H9 (cell line): ENCODE measurements at regions not wholly inside any gene's neighbourhood (a gene's known extent, or its start where the extent isn't known, plus 50 kb on each side); places are given as distances from the start of the nearest gene placed in this dataset.

Experiments used
- DNase-seq: peaks from one replicate; pipeline ENCODE4 v3.0.0-alpha.2; 2017
- H2AFZ ChIP-seq: one replicate; pipeline ENCODE4 v1.6.1; 2013; ENCODE audit warnings: mild to moderate bottlenecking, low read length, control low read depth, moderate library complexity
- H2AK5ac ChIP-seq: 2 replicates; pipeline ENCODE4 v1.6.1; 2013; ENCODE audit warnings: low read length, control low read depth, mixed read lengths; ENCODE audit not compliant: insufficient read length
- H2BK120ac ChIP-seq: one replicate; pipeline ENCODE4 v1.6.1; 2013; ENCODE audit warnings: low read depth, mild to moderate bottlenecking, low read length, control low read depth, inconsistent platforms; ENCODE audit not compliant: poor library complexity, severe bottlenecking
- H2BK12ac ChIP-seq: 2 replicates; pipeline ENCODE4 v1.6.1; 2013; ENCODE audit warnings: low read length, control low read depth, mixed read lengths, low read depth; ENCODE audit not compliant: insufficient read length
- H2BK15ac ChIP-seq: 2 replicates; pipeline ENCODE4 v1.6.1; 2013; ENCODE audit warnings: low read depth, low read length, control low read depth
- H2BK20ac ChIP-seq: one replicate; pipeline ENCODE4 v1.6.1; 2013; ENCODE audit warnings: low read depth, mild to moderate bottlenecking, low read length, control low read depth, inconsistent platforms; ENCODE audit not compliant: poor library complexity, severe bottlenecking
- H2BK5ac ChIP-seq: 2 replicates; pipeline ENCODE4 v1.6.1; 2013; ENCODE audit warnings: low read length, control low read depth, mixed read lengths; ENCODE audit not compliant: insufficient read length
- H3K14ac ChIP-seq: 2 replicates; pipeline ENCODE4 v1.6.1; 2013; ENCODE audit warnings: low read length, control low read depth; ENCODE audit not compliant: insufficient read depth
- H3K18ac ChIP-seq: 2 replicates; pipeline ENCODE4 v1.6.1; 2013; ENCODE audit warnings: low read depth, mild to moderate bottlenecking, mixed read lengths, low read length, control low read depth; ENCODE audit not compliant: insufficient read length
- H3K23ac ChIP-seq: 2 replicates; pipeline ENCODE4 v1.6.1; 2013; ENCODE audit warnings: low read length, control low read depth, mixed read lengths, low read depth; ENCODE audit not compliant: insufficient read length
- H3K23me2 ChIP-seq: 2 replicates; pipeline ENCODE4 v1.6.1; 2013; ENCODE audit warnings: low read depth, mild to moderate bottlenecking, mixed read lengths, low read length, control low read depth; ENCODE audit not compliant: insufficient read length, poor library complexity, severe bottlenecking
- H3K27ac ChIP-seq: 2 replicates; pipeline ENCODE4 v1.5.1; 2013; ENCODE audit warnings: low read length, control low read depth, mixed read lengths, low read depth; ENCODE audit not compliant: insufficient read length
- H3K27me3 ChIP-seq: 2 replicates; pipeline ENCODE4 v1.6.1; 2013; ENCODE audit warnings: low read length, control low read depth, inconsistent platforms; ENCODE audit not compliant: insufficient read depth
- H3K4ac ChIP-seq: 2 replicates; pipeline ENCODE4 v1.6.1; 2013; ENCODE audit warnings: low read depth, mild to moderate bottlenecking, control low read depth, inconsistent platforms, low read length, moderate library complexity
- H3K4me1 ChIP-seq: 2 replicates; pipeline ENCODE4 v1.6.1; 2013; ENCODE audit warnings: low read length, control low read depth, inconsistent platforms; ENCODE audit not compliant: insufficient read depth
- H3K4me2 ChIP-seq: 2 replicates; pipeline ENCODE4 v1.6.1; 2013; ENCODE audit warnings: low read length, control low read depth, mixed read lengths; ENCODE audit not compliant: insufficient read length, insufficient read depth
- H3K56ac ChIP-seq: 2 replicates; pipeline ENCODE4 v1.6.1; 2013; ENCODE audit warnings: low read depth, mild to moderate bottlenecking, mixed read lengths, low read length, control low read depth; ENCODE audit not compliant: insufficient read length
- H3K79me1 ChIP-seq: 2 replicates; pipeline ENCODE4 v1.6.1; 2013; ENCODE audit warnings: low read depth, mild to moderate bottlenecking, moderate library complexity, low read length, control low read depth, inconsistent platforms; ENCODE audit not compliant: insufficient read depth, poor library complexity, severe bottlenecking
- H3K79me2 ChIP-seq: 2 replicates; pipeline ENCODE4 v1.6.1; 2013; ENCODE audit warnings: low read length, control low read depth, inconsistent platforms; ENCODE audit not compliant: insufficient read depth
- H3K9ac ChIP-seq: 2 replicates; pipeline ENCODE4 v1.6.1; 2013; ENCODE audit warnings: low read length, control low read depth, mixed read lengths; ENCODE audit not compliant: insufficient read length; ENCODE audit errors: extremely low read depth
- H3K9me3 ChIP-seq: one replicate; pipeline ENCODE4 v1.6.1; 2013; ENCODE audit warnings: low read depth, low read length, inconsistent platforms; ENCODE audit not compliant: control insufficient read depth
- H3T11ph ChIP-seq: one replicate; pipeline ENCODE4 v1.6.1; 2013; ENCODE audit warnings: mild to moderate bottlenecking, low read length, control low read depth, inconsistent platforms
- H4K20me1 ChIP-seq: one replicate; pipeline ENCODE4 v1.6.1; 2013; ENCODE audit not compliant: control insufficient read depth, insufficient read length, insufficient read depth
- H4K5ac ChIP-seq: 2 replicates; pipeline ENCODE4 v1.6.1; 2013; ENCODE audit warnings: low read depth, mild to moderate bottlenecking, mixed read lengths, low read length, control low read depth; ENCODE audit not compliant: insufficient read length
- H4K8ac ChIP-seq: replicated peaks from 2 replicates; pipeline ENCODE4 v1.6.1; 2013; ENCODE audit warnings: low read length, control low read depth, mixed read lengths, low read depth; ENCODE audit not compliant: insufficient read length
- H4K91ac ChIP-seq: 2 replicates; pipeline ENCODE4 v1.6.1; 2013; ENCODE audit warnings: low read depth, mild to moderate bottlenecking, moderate library complexity, mixed read lengths, low read length, control low read depth; ENCODE audit not compliant: insufficient read length
- H3K27ac Mint-ChIP-seq, 3 experiments: 2 replicates in 2 of 3; 3 replicates in 1 of 3; pipeline ENCODE4 v1.8.0; 2020 to 2021; ENCODE audit warnings: mixed read lengths in 3 of 3, mild to moderate bottlenecking in 1 of 3, moderate library complexity in 1 of 3
- H3K27me3 Mint-ChIP-seq: 2 replicates; pipeline ENCODE4 v1.8.0; 2021; ENCODE audit warnings: low read depth, mild to moderate bottlenecking, moderate library complexity, mixed read lengths
- H3K36me3 Mint-ChIP-seq, 3 experiments: 2 replicates in 2 of 3; 3 replicates in 1 of 3; pipeline ENCODE4 v1.8.0; 2020 to 2021; ENCODE audit warnings: low read depth in 3 of 3, mixed read lengths in 3 of 3; ENCODE audit not compliant: insufficient read depth in 1 of 3
- H3K4me1 Mint-ChIP-seq, 2 experiments: 2 replicates each; pipeline ENCODE4 v1.8.0; 2020; ENCODE audit warnings: mixed read lengths in 2 of 2
- H3K4me3 Mint-ChIP-seq, 2 experiments: 2 replicates in 1 of 2; 3 replicates in 1 of 2; pipeline ENCODE4 v1.8.0; 2020 to 2021; ENCODE audit warnings: mild to moderate bottlenecking in 2 of 2, mixed read lengths in 2 of 2, moderate library complexity in 1 of 2
- H3K9me3 Mint-ChIP-seq, 2 experiments: 2 replicates in 1 of 2; 3 replicates in 1 of 2; pipeline ENCODE4 v1.8.0; 2020; ENCODE audit warnings: mild to moderate bottlenecking in 2 of 2, mixed read lengths in 2 of 2, moderate library complexity in 1 of 2
- WGBS: extraction: QIAGEN DNeasy Blood & Tissue Kit; methylation state at CpG from one replicate; pipeline ENCODE4 v1.1.7; 2013; ENCODE audit warnings: missing lambda C conversion rate, low lambda C conversion rate, mixed read lengths; ENCODE audit not compliant: insufficient read length; ENCODE audit errors: extremely low coverage; 5-methylcytosine and 5-hydroxymethylcytosine counted together
- TF ChIP-seq, protein P1 (sequence below): fragments of 200-600 bp; sonication (generic); conservative IDR thresholded peaks from 3 replicates; pipeline ENCODE4 v1.8.0; 2021; ENCODE audit warnings: antibody characterized with exemption, mild to moderate bottlenecking

DNA sequence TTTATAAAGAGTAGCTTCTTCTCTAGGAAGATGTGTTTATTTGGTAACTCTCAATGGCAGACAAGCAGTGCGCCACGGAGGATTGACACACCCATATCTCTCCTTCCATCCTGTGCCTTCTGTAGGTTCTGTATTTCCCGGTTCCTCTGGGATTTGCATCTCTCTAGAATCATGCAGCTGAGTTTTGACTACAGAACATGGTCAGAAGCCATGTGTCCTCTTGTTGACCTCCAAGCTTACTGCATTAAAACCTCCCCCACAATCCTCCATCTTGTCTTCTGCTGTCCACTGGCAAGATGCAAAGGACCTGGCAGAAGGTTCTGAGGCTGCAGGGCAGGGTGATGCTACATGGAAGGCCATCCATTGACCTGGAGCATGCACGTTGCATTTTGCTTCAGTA is 482.0 kb downstream of the DMRT2 start:
- Histone ChIP-seq H3K23ac (no peak overlapping the region), H3K79me2 (no peaks in the 10 kb centered on the region), H3K56ac (no peak overlapping the region), H3K4ac (no peak overlapping the region), H3K27ac (no peak overlapping the region), H4K8ac (no peak overlapping the region), H2BK15ac (no peak overlapping the region), H3T11ph (no peak overlapping the region), H2BK120ac (no peak overlapping the region), H3K14ac (peak overlapping the region; percentile 21; the same call in 1 of the 2 replicates), H2AK5ac (no peak overlapping the region), H3K4me1 (no peaks in the 10 kb centered on the region), H2AFZ (no peak overlapping the region), H3K27me3 (no peaks in the 10 kb centered on the region), H3K79me1 (no peaks in the 10 kb centered on the region), H3K9me3 (peaks cover 10% of the 10 kb centered on the region), H4K20me1 (no peaks in the 10 kb centered on the region), H4K91ac (no peak overlapping the region), H3K4me2 (no peak overlapping the region), H3K23me2 (no peaks in the 10 kb centered on the region), H3K9ac (no peak overlapping the region), H2BK20ac (no peak overlapping the region), H2BK5ac (no peak overlapping the region), H3K18ac (no peak overlapping the region), H4K5ac (no peak overlapping the region), H2BK12ac (no peak overlapping the region)
- WGBS: no CpG with 5 or more reads among the region's 4 CpGs
- Mint-ChIP-seq H3K36me3 (peaks cover 0 to 10% (median 0%) of the 10 kb centered on the region in 3 experiments; a peak in 2 of 7 replicates), H3K9me3 (peaks cover 18 to 84% of the 10 kb centered on the region in 2 experiments), H3K4me1 (no peaks in the 10 kb centered on the region), H3K27me3 (no peaks in the 10 kb centered on the region; the same call in 1 of the 2 replicates), H3K27ac (no peak overlapping the region), H3K4me3 (no peak overlapping the region)
- TF ChIP-seq, protein P1, sequence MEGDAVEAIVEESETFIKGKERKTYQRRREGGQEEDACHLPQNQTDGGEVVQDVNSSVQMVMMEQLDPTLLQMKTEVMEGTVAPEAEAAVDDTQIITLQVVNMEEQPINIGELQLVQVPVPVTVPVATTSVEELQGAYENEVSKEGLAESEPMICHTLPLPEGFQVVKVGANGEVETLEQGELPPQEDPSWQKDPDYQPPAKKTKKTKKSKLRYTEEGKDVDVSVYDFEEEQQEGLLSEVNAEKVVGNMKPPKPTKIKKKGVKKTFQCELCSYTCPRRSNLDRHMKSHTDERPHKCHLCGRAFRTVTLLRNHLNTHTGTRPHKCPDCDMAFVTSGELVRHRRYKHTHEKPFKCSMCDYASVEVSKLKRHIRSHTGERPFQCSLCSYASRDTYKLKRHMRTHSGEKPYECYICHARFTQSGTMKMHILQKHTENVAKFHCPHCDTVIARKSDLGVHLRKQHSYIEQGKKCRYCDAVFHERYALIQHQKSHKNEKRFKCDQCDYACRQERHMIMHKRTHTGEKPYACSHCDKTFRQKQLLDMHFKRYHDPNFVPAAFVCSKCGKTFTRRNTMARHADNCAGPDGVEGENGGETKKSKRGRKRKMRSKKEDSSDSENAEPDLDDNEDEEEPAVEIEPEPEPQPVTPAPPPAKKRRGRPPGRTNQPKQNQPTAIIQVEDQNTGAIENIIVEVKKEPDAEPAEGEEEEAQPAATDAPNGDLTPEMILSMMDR: no peak
- no peak for DNase-seq
